Pancreas (tissue), 10 donors: ENCODE measurements at regions not wholly inside any gene's neighbourhood (a gene's known extent, or its start where the extent isn't known, plus 50 kb on each side); places are given as distances from the start of the nearest gene placed in this dataset.

Source experiments
- ATAC-seq, 4 donors: fragments of 200-7000 bp; cut with Tn5 transposase; one replicate each; pipeline versions ENCODE4 v1.8.0 to v1.9.1; 2020; ENCODE audit warnings: mild to moderate bottlenecking in 4 of 4, moderate library complexity in 4 of 4
- DNase-seq, 6 donors: peaks; one replicate each; pipeline ENCODE4 v3.0.0-alpha.2; 2020
- FAIRE-seq: peaks from 2 replicates; lab custom pipeline; 2012; peaks lifted over from hg19 to GRCh38; lab: Jason Lieb, UNC
- H3K27ac ChIP-seq, 4 donors: fragments of 200-600 bp; sonication (generic); 1 replicate in 3 of 4; 2 replicates in 1 of 4; pipeline versions ENCODE4 v1.5.0 to v1.8.0; 2020
- H3K27me3 ChIP-seq, 4 donors: fragments of 200-600 bp; one replicate each; pipeline ENCODE4 v1.8.0; 2021
- H3K36me3 ChIP-seq, 3 donors: fragments of 200-600 bp; sonication (generic) in 1 of 3; one replicate each; pipeline versions ENCODE4 v1.5.0 to v1.8.0; 2020 to 2021
- H3K4me1 ChIP-seq, 3 donors: fragments of 200-600 bp; one replicate each; pipeline ENCODE4 v1.8.0; 2021
- H3K4me3 ChIP-seq, 4 donors: fragments of 200-600 bp; sonication (generic) in 2 of 4; one replicate each; pipeline versions ENCODE4 v1.5.0 to v1.8.0; 2020 to 2021
- H3K9me3 ChIP-seq, 4 donors: fragments of 200-600 bp; one replicate each; pipeline ENCODE4 v1.8.0; 2021
- WGBS, 2 donors: extraction: QIAGEN DNeasy Blood & Tissue Kit; methylation state at CpG; one replicate each; pipeline ENCODE4 v1.1.7; 2013; 5-methylcytosine and 5-hydroxymethylcytosine counted together
- intact Hi-C, 3 donors: fragments of 100-400 bp; cut with DNase I; formaldehyde crosslinking; loops; one replicate each; pipeline versions ENCODE4 v1.11.1 to v1.14.2; 2022
- TF ChIP-seq, protein P1 (sequence below), 4 donors: fragments of 200-600 bp; sonication (generic) in 3 of 4; IDR thresholded peaks; one replicate each; pipeline versions ENCODE4 v1.5.0 to v1.8.0; 2021; ENCODE audit warnings: antibody characterized with exemption in 4 of 4
- donor health status: healthy with polysubstance abuse.
- donor health status: DM: no; HTN: no; CAD: no; lungs with moderate emphysema.
- donor health status: DM: no; HTN: no; CAD: no.
- donor health status: control.
- donor health status: control.
- donor health status: Bipolar disorder and iron deficiency.
- donor health status: DM: yes; HTN: yes; CAD: no.
- donor health status: DM: no; HTN: no; CAD: no.
- donor health status: DM: no; HTN: no; CAD: no.
- donor health status: DM: yes; HTN: yes; CAD: no.

DNA sequence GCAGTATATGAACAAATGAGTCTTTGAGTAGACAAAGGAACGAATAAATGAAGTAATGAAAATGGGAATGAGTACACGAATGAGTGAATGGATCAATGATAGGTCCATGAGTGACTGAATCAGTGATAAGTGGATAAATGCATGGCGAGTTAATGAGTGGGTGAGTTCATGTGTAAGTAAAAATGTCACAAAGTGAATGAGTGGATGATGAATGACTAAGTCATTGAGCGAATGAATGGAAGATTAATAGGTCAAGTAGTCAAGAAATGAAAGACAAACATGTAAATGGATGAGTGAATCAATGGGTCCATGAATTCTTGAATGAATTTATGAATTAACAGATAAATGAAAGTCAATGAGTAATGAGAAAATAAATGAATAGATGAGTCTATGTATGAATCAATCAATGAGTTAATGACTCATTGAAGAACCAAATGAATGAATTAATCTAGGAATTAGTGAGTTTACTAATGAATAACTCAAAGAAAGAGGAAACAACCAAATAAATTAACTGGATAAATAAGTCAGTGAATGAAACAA lies 97.3 kb upstream of the RTL1 start:
- no peak overlapping the region for H3K4me3 ChIP-seq
- ATAC-seq (no peak), FAIRE-seq (no peak), DNase-seq (no peak)
- no peaks in the 10 kb centered on the region for H3K36me3 ChIP-seq
- H3K9me3 ChIP-seq = no peaks in the 10 kb centered on the region
- TF ChIP-seq, protein P1, sequence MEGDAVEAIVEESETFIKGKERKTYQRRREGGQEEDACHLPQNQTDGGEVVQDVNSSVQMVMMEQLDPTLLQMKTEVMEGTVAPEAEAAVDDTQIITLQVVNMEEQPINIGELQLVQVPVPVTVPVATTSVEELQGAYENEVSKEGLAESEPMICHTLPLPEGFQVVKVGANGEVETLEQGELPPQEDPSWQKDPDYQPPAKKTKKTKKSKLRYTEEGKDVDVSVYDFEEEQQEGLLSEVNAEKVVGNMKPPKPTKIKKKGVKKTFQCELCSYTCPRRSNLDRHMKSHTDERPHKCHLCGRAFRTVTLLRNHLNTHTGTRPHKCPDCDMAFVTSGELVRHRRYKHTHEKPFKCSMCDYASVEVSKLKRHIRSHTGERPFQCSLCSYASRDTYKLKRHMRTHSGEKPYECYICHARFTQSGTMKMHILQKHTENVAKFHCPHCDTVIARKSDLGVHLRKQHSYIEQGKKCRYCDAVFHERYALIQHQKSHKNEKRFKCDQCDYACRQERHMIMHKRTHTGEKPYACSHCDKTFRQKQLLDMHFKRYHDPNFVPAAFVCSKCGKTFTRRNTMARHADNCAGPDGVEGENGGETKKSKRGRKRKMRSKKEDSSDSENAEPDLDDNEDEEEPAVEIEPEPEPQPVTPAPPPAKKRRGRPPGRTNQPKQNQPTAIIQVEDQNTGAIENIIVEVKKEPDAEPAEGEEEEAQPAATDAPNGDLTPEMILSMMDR (IDR thresholded peaks at IDR 0.05) = no peak
- no peaks in the 10 kb centered on the region for H3K27me3 ChIP-seq
- H3K4me1 ChIP-seq = no peaks in the 10 kb centered on the region
- intact Hi-C loops = no loop called here
- H3K27ac ChIP-seq = no peak overlapping the region
- 59 to 72% methylated on average over 4 of the region's 4 CpGs for WGBS, 2 donors

DNA sequence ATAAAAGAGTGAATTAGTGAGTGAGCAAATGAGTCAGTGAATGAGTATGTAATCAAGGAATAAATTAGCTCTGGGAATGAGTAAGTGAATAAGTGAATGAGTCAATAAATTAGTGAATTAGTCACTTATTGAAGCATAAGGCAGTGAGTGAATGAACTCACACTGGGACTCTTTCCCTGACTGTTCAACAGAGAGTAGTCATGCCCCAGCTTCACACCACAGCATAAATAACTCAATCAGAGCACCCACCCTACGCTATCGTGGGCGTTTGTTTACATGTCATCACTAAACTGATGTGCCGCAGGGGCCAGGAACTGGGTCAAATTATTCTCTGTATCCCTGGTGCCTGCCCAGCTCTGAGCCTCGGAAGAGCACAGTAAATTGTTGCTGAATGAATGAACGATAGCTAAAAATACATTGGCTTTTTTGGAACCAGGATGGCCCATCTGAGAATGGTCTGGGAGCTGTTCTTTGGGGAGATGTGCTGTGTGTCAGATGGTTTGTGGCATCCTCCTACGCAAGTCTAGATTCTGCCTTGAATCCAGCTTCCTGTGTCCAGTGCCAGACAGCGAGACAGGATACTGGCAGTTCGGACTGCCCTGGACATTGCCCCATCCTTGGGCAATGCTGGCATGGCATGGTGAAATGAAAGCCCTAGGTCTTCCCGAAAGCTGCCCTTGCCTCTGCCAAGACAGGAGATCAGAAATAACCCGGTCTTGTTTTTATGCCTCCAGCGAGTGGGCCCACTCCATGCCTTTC lies 98.0 kb upstream of the RTL1 start:
- FAIRE-seq = no peak
- WGBS, 2 donors = 66 to 88% methylated on average over 12 of the region's 12 CpGs
- Histone ChIP-seq H3K9me3 (no peaks in the 10 kb centered on the region), H3K27ac (no peak overlapping the region), H3K36me3 (no peaks in the 10 kb centered on the region), H3K4me3 (no peak overlapping the region), H3K27me3 (no peaks in the 10 kb centered on the region), H3K4me1 (no peaks in the 10 kb centered on the region)
- peak in 1 of 4 donors; percentile 20 for ATAC-seq
- DNase-seq = no peak
- TF ChIP-seq, protein P1 (IDR thresholded peaks at IDR 0.05) = no peak
- intact Hi-C loops = no loop called here

DNA sequence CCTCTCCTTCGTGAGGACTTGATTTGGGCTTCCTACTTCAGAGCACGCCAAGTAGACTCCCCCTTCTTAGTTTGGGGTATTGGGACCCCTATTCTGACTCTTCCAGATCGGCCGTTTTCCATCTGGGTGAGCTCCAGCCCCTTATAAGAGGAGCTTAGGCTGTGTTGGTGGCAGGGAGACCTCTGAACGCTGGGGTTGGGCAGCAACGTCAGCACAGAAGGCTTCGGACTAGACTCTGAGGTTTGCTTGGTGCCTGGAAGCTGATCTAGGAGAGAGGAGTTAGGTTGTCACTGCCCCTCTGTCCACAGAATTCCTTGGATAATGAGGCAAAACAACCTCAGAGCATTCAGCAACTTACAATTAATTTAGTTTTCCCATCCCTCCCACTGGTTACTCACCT lies 99.2 kb upstream of the RTL1 start:
- Histone ChIP-seq H3K27me3 (no peaks in the 10 kb centered on the region), H3K4me1 (no peaks in the 10 kb centered on the region), H3K4me3 (no peak overlapping the region), H3K9me3 (no peaks in the 10 kb centered on the region), H3K36me3 (no peaks in the 10 kb centered on the region), H3K27ac (no peak overlapping the region)
- DNase-seq (no peak), ATAC-seq (no peak), FAIRE-seq (no peak)
- TF ChIP-seq, protein P1 (IDR thresholded peaks at IDR 0.05) = no peak
- intact Hi-C loops = no loop called here
- 60 to 66% methylated on average over 7 of the region's 7 CpGs for WGBS, 2 donors

DNA sequence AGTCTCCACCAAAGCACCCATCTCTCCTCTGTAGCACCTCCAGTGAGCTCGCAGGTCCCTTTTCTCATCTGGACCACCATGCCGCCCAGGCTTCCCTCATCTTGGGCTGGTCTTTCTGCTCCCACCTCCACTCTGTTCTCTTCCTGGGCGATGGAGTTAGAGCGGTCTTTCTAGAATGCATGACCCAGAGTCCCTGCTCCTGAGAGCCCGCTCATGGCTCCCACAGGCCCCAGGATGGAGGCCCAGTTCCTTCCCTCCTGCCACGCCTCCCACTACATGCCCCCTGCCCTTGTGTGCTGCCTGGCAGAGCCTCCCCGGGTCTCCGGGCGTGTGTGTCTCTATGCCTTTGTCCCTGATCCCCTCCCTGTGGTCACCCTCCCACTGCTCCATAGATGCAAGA lies 100.7 kb upstream of the RTL1 start:
- Histone ChIP-seq H3K36me3 (no peaks in the 10 kb centered on the region), H3K4me1 (no peaks in the 10 kb centered on the region)

More for the DNA sequence above, 100.7 kb upstream of the RTL1 start:
- WGBS, 2 donors = 83 to 84% methylated on average over 9 of the region's 9 CpGs
- Histone ChIP-seq H3K27me3 (no peaks in the 10 kb centered on the region), H3K27ac (no peak overlapping the region), H3K9me3 (no peaks in the 10 kb centered on the region), H3K4me3 (no peak overlapping the region)
- intact Hi-C loops = no loop called here
- TF ChIP-seq, protein P1 (IDR thresholded peaks at IDR 0.05) = no peak
- ATAC-seq = no peak
- no peak for FAIRE-seq
- no peak for DNase-seq
